Activated naive CD4-positive, alpha-beta T cell treated with anti-CD3 and anti-CD28 coated beads, Interleukin-2, amount 10 ng/mL, durations not matched to agents 7 days and 5 days (primary cell): ENCODE measurements at regions not wholly inside any gene's neighbourhood (a gene's known extent, or its start where the extent isn't known, plus 50 kb on each side); places are given as distances from the start of the nearest gene placed in this dataset.

Experiments used
- CTCF ChIA-PET: fragments of 350-600 bp; sonication (Branson Sonifier 250); formaldehyde crosslinking; loops from one replicate; lab custom pipeline; 2021; ENCODE audit warnings: antibody characterized with exemption; lab: Charles Lee
- DNase-seq: peaks from one replicate; pipeline ENCODE4 v3.0.0-alpha.2; 2020
- H3K27ac Mint-ChIP-seq: one replicate; pipeline ENCODE4 v1.8.0; 2021; ENCODE audit warnings: mild to moderate bottlenecking, moderate library complexity, mixed read lengths
- H3K27me3 Mint-ChIP-seq: one replicate; pipeline ENCODE4 v1.8.0; 2021; ENCODE audit warnings: mild to moderate bottlenecking, mixed read lengths
- H3K36me3 Mint-ChIP-seq: one replicate; pipeline ENCODE4 v1.8.0; 2021; ENCODE audit warnings: mixed read lengths
- H3K4me1 Mint-ChIP-seq: one replicate; pipeline ENCODE4 v1.8.0; 2021; ENCODE audit warnings: mixed read lengths
- H3K4me3 Mint-ChIP-seq: one replicate; pipeline ENCODE4 v1.8.0; 2021; ENCODE audit warnings: mild to moderate bottlenecking, moderate library complexity, mixed read lengths
- H3K9me3 Mint-ChIP-seq: one replicate; pipeline ENCODE4 v1.8.0; 2021; ENCODE audit warnings: mixed read lengths

- no peaks in the 10 kb centered on the region for H3K27me3 Mint-ChIP-seq
- H3K4me3 Mint-ChIP-seq = no peak overlapping the region
- H3K36me3 Mint-ChIP-seq = no peaks in the 10 kb centered on the region
- H3K27ac Mint-ChIP-seq = no peak overlapping the region
- H3K4me1 Mint-ChIP-seq = no peaks in the 10 kb centered on the region
- DNase-seq = no peak
- H3K9me3 Mint-ChIP-seq = no peaks in the 10 kb centered on the region
- CTCF ChIA-PET = interaction anchor here (2.5 kb wide), 1 partner anchor 11 kb away, joined by 9 read pairs; no protein-coding TSS in a partner anchor
Observed at GRCh38 chr2:71935262-71935848, 212.3 kb downstream of the CYP26B1 start.

- Mint-ChIP-seq H3K4me3 (no peak overlapping the region), H3K4me1 (no peaks in the 10 kb centered on the region), H3K27ac (no peak overlapping the region), H3K9me3 (no peaks in the 10 kb centered on the region), H3K36me3 (no peaks in the 10 kb centered on the region), H3K27me3 (no peaks in the 10 kb centered on the region)
- no peak for DNase-seq
- CTCF ChIA-PET = interaction anchor here (0.9 to 1.2 kb wide), 3 partner anchors 11 to 645 kb away, joined by 3 to 4 read pairs (median 4); no protein-coding TSS in a partner anchor
Observed at GRCh38 chr2:71934595-71935261, 212.9 kb downstream of the CYP26B1 start.

- CTCF ChIA-PET = interaction anchor here (0.6 to 1.2 kb wide), 4 partner anchors 11 to 927 kb away, joined by 3 to 4 read pairs (median 4); no protein-coding TSS in a partner anchor
- no peak overlapping the region for H3K27ac Mint-ChIP-seq
- no peaks in the 10 kb centered on the region for H3K4me1 Mint-ChIP-seq
- no peak for DNase-seq
- H3K9me3 Mint-ChIP-seq = no peaks in the 10 kb centered on the region
- no peaks in the 10 kb centered on the region for H3K36me3 Mint-ChIP-seq
- H3K27me3 Mint-ChIP-seq = no peaks in the 10 kb centered on the region
- H3K4me3 Mint-ChIP-seq = no peak overlapping the region
Observed at GRCh38 chr2:71934320-71934593, 213.4 kb downstream of the CYP26B1 start.

- no peaks in the 10 kb centered on the region for H3K27me3 Mint-ChIP-seq
- no peaks in the 10 kb centered on the region for H3K4me1 Mint-ChIP-seq
- CTCF ChIA-PET = interaction anchor here (0.6 to 1.2 kb wide), 5 partner anchors 10 to 928 kb away, joined by 3 to 4 read pairs (median 3); no protein-coding TSS in a partner anchor
- H3K36me3 Mint-ChIP-seq = no peaks in the 10 kb centered on the region
- H3K4me3 Mint-ChIP-seq = no peak overlapping the region
- no peak for DNase-seq
- no peaks in the 10 kb centered on the region for H3K9me3 Mint-ChIP-seq
- H3K27ac Mint-ChIP-seq = no peak overlapping the region
Observed at GRCh38 chr2:71933467-71934319, 214.0 kb downstream of the CYP26B1 start.

- H3K36me3 Mint-ChIP-seq = no peaks in the 10 kb centered on the region
- DNase-seq = no peak
- H3K4me1 Mint-ChIP-seq = no peaks in the 10 kb centered on the region
- H3K27ac Mint-ChIP-seq = no peak overlapping the region
- H3K9me3 Mint-ChIP-seq = no peaks in the 10 kb centered on the region
- no peak overlapping the region for H3K4me3 Mint-ChIP-seq
- H3K27me3 Mint-ChIP-seq = no peaks in the 10 kb centered on the region
- CTCF ChIA-PET = interaction anchor here (1.2 kb wide), 1 partner anchor 10 kb away, joined by 4 read pairs; no protein-coding TSS in a partner anchor
Observed at GRCh38 chr2:71932780-71933466, 214.7 kb downstream of the CYP26B1 start.

- no peaks in the 10 kb centered on the region for H3K9me3 Mint-ChIP-seq
- no peaks in the 10 kb centered on the region for H3K36me3 Mint-ChIP-seq
- no peak overlapping the region for H3K27ac Mint-ChIP-seq
- H3K4me1 Mint-ChIP-seq = no peaks in the 10 kb centered on the region
- CTCF ChIA-PET = no interaction called here
- DNase-seq = no peak
- H3K4me3 Mint-ChIP-seq = no peak overlapping the region
- no peaks in the 10 kb centered on the region for H3K27me3 Mint-ChIP-seq
Observed at GRCh38 chr2:71932037-71932779, 215.5 kb downstream of the CYP26B1 start.

- Mint-ChIP-seq H3K27me3 (no peaks in the 10 kb centered on the region), H3K4me1 (no peaks in the 10 kb centered on the region), H3K36me3 (no peaks in the 10 kb centered on the region), H3K4me3 (no peak overlapping the region), H3K27ac (no peak overlapping the region), H3K9me3 (no peaks in the 10 kb centered on the region)
- no peak for DNase-seq
- CTCF ChIA-PET = no interaction called here
Observed at GRCh38 chr2:71930049-71930681, 217.5 kb downstream of the CYP26B1 start.

- no peak overlapping the region for H3K4me3 Mint-ChIP-seq
- no peaks in the 10 kb centered on the region for H3K27me3 Mint-ChIP-seq
- CTCF ChIA-PET = no interaction called here
- no peaks in the 10 kb centered on the region for H3K36me3 Mint-ChIP-seq
- no peak overlapping the region for H3K27ac Mint-ChIP-seq
- no peaks in the 10 kb centered on the region for H3K4me1 Mint-ChIP-seq
- DNase-seq = no peak
- H3K9me3 Mint-ChIP-seq = no peaks in the 10 kb centered on the region
Observed at GRCh38 chr2:71929482-71929772, 218.2 kb downstream of the CYP26B1 start.

GRCh38 chr2:71928734-71929481 is 218.8 kb downstream of the CYP26B1 start:
- no peaks in the 10 kb centered on the region for H3K9me3 Mint-ChIP-seq
- no peak for DNase-seq
- no peaks in the 10 kb centered on the region for H3K36me3 Mint-ChIP-seq
- H3K27me3 Mint-ChIP-seq = no peaks in the 10 kb centered on the region
- no peak overlapping the region for H3K27ac Mint-ChIP-seq
- H3K4me3 Mint-ChIP-seq = no peak overlapping the region
- CTCF ChIA-PET = no interaction called here
- H3K4me1 Mint-ChIP-seq = no peaks in the 10 kb centered on the region

GRCh38 chr2:71927757-71928715 is 219.6 kb downstream of the CYP26B1 start:
- CTCF ChIA-PET = no interaction called here
- Mint-ChIP-seq H3K4me1 (no peaks in the 10 kb centered on the region), H3K9me3 (no peaks in the 10 kb centered on the region), H3K36me3 (no peaks in the 10 kb centered on the region), H3K27me3 (no peaks in the 10 kb centered on the region), H3K27ac (no peak overlapping the region), H3K4me3 (no peak overlapping the region)
- no peak for DNase-seq

- H3K36me3 Mint-ChIP-seq = no peaks in the 10 kb centered on the region
- no peak overlapping the region for H3K4me3 Mint-ChIP-seq
- H3K9me3 Mint-ChIP-seq = no peaks in the 10 kb centered on the region
- CTCF ChIA-PET = interaction anchor here (5.5 kb wide), 1 partner anchor 223 kb away, joined by 46 read pairs; no protein-coding TSS in a partner anchor
- DNase-seq = no peak
- H3K4me1 Mint-ChIP-seq = no peaks in the 10 kb centered on the region
- no peak overlapping the region for H3K27ac Mint-ChIP-seq
- no peaks in the 10 kb centered on the region for H3K27me3 Mint-ChIP-seq
Observed at GRCh38 chr2:71926876-71927756, 220.5 kb downstream of the CYP26B1 start.
